ENCODE measurements at regions not wholly inside any gene's neighbourhood (a gene's known extent, or its start where the extent isn't known, plus 50 kb on each side); places are given as distances from the start of the nearest gene placed in this dataset.

DNA sequence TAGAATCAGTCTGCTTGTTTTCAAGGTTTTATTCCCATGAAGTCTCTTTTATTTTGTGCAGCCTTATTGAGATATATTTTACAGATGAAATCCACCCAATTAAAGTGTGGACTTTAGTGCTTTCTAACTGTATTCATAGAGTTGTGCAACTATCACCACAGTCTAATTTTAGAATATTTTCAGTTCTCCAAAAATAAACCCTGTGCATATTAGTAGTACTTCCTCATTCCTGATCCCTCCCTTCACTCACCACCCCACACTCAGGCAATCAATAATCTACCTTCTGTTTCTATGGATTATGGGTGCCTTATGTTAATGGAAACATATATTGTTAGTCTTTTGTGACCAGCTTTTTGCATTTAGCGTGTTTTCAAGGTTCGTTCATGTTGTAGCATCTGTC is 185.7 kb upstream of the TMEM72 start:
- H3K36me3 ChIP-seq = no peaks in the 10 kb centered on the region
- no peaks in the 10 kb centered on the region for H3K27me3 ChIP-seq
- no peak for DNase-seq (ENCODE audit: low spot score in 2 of 2)
- WGBS = 87% methylated on average over 2 of the region's 2 CpGs
- no peaks in the 10 kb centered on the region for H3K4me1 ChIP-seq
- TF ChIP-seq, protein P1, sequence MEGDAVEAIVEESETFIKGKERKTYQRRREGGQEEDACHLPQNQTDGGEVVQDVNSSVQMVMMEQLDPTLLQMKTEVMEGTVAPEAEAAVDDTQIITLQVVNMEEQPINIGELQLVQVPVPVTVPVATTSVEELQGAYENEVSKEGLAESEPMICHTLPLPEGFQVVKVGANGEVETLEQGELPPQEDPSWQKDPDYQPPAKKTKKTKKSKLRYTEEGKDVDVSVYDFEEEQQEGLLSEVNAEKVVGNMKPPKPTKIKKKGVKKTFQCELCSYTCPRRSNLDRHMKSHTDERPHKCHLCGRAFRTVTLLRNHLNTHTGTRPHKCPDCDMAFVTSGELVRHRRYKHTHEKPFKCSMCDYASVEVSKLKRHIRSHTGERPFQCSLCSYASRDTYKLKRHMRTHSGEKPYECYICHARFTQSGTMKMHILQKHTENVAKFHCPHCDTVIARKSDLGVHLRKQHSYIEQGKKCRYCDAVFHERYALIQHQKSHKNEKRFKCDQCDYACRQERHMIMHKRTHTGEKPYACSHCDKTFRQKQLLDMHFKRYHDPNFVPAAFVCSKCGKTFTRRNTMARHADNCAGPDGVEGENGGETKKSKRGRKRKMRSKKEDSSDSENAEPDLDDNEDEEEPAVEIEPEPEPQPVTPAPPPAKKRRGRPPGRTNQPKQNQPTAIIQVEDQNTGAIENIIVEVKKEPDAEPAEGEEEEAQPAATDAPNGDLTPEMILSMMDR (IDR thresholded peaks at IDR 0.05) = no peak
- TF ChIP-seq POLR2A (IDR thresholded peaks at IDR 0.05) (no peak), EP300 (IDR thresholded peaks at IDR 0.05) (no peak), POLR2AphosphoS5 (IDR thresholded peaks at IDR 0.05) (no peak)
- H3K4me3 ChIP-seq = no peak overlapping the region
- peaks cover 4% of the 10 kb centered on the region for H3K9me3 ChIP-seq
- H3K27ac ChIP-seq = no peak overlapping the region

DNA sequence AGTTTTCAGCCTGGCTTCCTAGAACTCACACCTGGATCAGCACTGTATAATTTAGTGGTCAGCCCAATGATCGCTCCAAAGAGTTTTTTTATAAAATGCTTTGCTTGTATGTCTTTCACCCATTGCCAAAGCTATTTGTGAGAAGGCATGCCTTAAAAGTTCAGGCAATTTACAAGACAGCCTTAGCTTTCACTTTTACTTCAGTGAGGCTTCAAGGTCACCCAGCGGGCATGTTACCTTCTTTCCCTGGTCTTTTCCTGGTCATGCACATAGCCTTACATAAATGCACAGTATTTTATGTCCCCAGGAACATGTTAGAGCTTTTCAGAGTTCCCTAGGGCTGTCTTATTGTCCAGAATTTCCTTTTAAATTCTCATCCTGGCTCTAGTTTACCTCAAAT is 179.9 kb upstream of the TMEM72 start:
- Histone ChIP-seq H3K4me1 (no peaks in the 10 kb centered on the region), H3K27me3 (no peaks in the 10 kb centered on the region), H3K27ac (no peak overlapping the region), H3K4me3 (no peak overlapping the region), H3K36me3 (no peaks in the 10 kb centered on the region), H3K9me3 (peaks cover 4% of the 10 kb centered on the region)
- no peak for TF ChIP-seq POLR2AphosphoS5 (IDR thresholded peaks at IDR 0.05)
- no peak for TF ChIP-seq EP300 (IDR thresholded peaks at IDR 0.05)
- TF ChIP-seq, protein P1 (IDR thresholded peaks at IDR 0.05) = no peak
- no peak for TF ChIP-seq POLR2A (IDR thresholded peaks at IDR 0.05)
- 75% methylated on average over 2 of the region's 2 CpGs for WGBS
- DNase-seq (ENCODE audit: low spot score in 2 of 2) = no peak

DNA sequence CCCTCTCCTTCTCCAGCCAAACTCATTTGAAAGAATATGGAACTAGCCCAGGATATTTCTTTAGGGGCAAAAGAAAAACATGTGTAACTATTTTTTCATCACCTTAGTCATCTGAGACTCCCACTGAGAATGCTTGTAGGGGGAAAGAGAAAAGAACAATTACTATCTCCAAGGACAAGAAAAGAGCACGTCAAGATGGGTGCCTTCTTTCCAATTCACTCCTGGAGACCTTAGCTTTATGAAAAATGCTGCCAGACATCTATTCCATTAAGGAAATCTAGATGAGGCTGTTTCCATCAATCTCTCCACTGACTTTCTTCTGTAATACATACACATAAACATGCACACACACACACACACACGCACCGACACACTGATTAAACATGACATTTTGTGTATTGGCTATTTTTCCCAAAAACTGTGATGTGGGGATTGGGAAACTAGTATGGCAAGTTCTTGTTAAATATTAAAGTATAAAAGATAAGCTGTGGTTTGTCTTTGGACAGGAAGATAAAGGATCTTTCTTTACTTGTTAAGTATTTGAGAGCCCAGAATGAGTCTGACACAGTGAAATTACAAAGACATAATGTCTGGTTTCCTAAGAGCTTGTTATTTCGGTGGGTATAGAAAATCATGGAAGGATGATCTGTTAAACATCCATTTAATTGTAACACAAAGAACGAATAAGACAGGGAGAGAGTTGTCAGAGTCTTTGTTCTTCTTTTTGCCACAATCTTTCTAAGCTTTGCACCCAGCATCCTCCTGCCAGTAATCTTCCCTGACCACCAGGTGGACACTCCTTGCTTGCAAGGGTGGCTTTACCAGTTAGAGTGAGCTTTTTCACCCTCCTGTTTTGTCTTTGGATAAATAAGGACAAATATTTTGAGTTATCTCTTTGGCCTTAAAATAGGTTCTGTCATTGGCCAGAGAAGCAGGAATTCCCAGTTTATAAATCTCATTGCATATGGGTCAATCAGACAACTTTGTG is 177.3 kb upstream of the TMEM72 start:
- H3K27me3 ChIP-seq = no peaks in the 10 kb centered on the region
- WGBS = 83% methylated on average over 5 of the region's 5 CpGs
- no peak overlapping the region for H3K4me3 ChIP-seq
- no peak overlapping the region for H3K27ac ChIP-seq
- no peaks in the 10 kb centered on the region for H3K36me3 ChIP-seq
- no peak for DNase-seq (ENCODE audit: low spot score in 2 of 2)
- H3K9me3 ChIP-seq = no peaks in the 10 kb centered on the region
- TF ChIP-seq EP300 (IDR thresholded peaks at IDR 0.05) (no peak), POLR2A (IDR thresholded peaks at IDR 0.05) (no peak), POLR2AphosphoS5 (IDR thresholded peaks at IDR 0.05) (no peak)
- TF ChIP-seq, protein P1 (IDR thresholded peaks at IDR 0.05) = no peak
- H3K4me1 ChIP-seq = no peaks in the 10 kb centered on the region

DNA sequence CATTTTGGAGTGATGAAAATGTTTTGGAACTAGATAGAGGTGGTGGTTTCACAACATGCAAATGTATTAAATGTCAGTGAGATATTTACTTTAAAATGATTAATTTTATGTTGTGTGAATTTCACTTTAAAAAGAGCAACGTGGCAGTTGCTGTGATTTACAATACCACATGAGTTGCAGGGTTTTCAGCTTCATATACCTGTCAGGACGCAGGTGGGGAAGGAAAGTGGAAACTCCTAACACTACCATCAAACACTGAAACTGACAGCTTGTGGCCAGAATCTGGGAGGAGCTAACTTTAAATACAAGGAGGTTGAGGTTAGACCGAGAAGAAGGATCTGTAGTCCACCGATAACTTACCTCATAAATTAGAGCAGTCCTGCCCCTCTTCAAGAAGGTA is 168.9 kb upstream of the TMEM72 start:
- Histone ChIP-seq H3K4me1 (no peaks in the 10 kb centered on the region), H3K9me3 (no peaks in the 10 kb centered on the region)
- 46% methylated on average over 4 of the region's 4 CpGs for WGBS

DNA sequence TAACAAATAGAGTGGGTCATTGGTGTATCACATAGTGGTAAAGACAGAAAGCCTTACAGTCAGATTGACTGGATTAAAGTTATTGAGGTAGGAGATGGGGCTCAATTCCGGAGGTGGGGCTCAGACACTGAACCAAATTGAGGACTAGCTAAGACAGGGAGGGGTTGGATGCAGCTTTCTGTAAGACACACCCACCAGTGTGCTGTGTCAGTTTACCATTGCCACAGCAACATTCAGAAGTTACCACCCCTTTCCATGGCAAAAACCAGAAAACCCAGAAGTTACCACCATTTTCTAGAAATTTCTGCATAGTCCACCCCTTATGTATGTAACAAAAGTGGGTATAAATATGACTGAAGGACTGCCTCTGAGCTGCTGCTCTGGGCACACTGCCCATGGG is 167.6 kb upstream of the TMEM72 start:
- Histone ChIP-seq H3K36me3 (no peaks in the 10 kb centered on the region), H3K4me1 (no peaks in the 10 kb centered on the region), H3K4me3 (no peak overlapping the region), H3K9me3 (peaks cover 3% of the 10 kb centered on the region), H3K27ac (no peak overlapping the region), H3K27me3 (no peaks in the 10 kb centered on the region)
- 83% methylated on average over 1 of the region's 1 CpG for WGBS
- DNase-seq (ENCODE audit: low spot score in 2 of 2) = no peak
- TF ChIP-seq POLR2A (IDR thresholded peaks at IDR 0.05) = no peak
- TF ChIP-seq EP300 (IDR thresholded peaks at IDR 0.05) = no peak
- TF ChIP-seq, protein P1 (IDR thresholded peaks at IDR 0.05) = no peak
- no peak for TF ChIP-seq POLR2AphosphoS5 (IDR thresholded peaks at IDR 0.05)

More for the DNA sequence above, 168.9 kb upstream of the TMEM72 start:
- H3K27me3 ChIP-seq = no peaks in the 10 kb centered on the region
- H3K4me3 ChIP-seq = no peak overlapping the region
- TF ChIP-seq, protein P1 (IDR thresholded peaks at IDR 0.05) = no peak
- TF ChIP-seq POLR2A (IDR thresholded peaks at IDR 0.05) (no peak), POLR2AphosphoS5 (IDR thresholded peaks at IDR 0.05) (no peak), EP300 (IDR thresholded peaks at IDR 0.05) (no peak)
- no peak overlapping the region for H3K27ac ChIP-seq
- no peak for DNase-seq (ENCODE audit: low spot score in 2 of 2)
- no peaks in the 10 kb centered on the region for H3K36me3 ChIP-seq
